GM21619 (cell line): ENCODE measurements at regions not wholly inside any gene's neighbourhood (a gene's known extent, or its start where the extent isn't known, plus 50 kb on each side); places are given as distances from the start of the nearest gene placed in this dataset.
"Not testable (repeated sequence)": the region's sequence is repeated elsewhere in the genome, so short reads cannot be mapped to it uniquely, and the experiment has no call there.

Experiments
- ATAC-seq: cut with Tn5 transposase; IDR thresholded peaks from one replicate; pipeline ENCODE4 v1.9.1; 2021; ENCODE audit not compliant: unreplicated experiment

- ATAC-seq, result peak; percentile 81
Measured at GRCh38 chr13:44300895-44301638, 72.6 kb upstream of the SERP2 start.

- ATAC-seq, result no peak
Measured at GRCh38 chr13:44301639-44302015, 72.0 kb upstream of the SERP2 start.

- ATAC-seq, result no peak
Measured at GRCh38 chr13:44302233-44302632, 71.4 kb upstream of the SERP2 start.

GRCh38 chr13:44302940-44303575 lies 70.6 kb upstream of the SERP2 start:
- ATAC-seq, result no peak

- no peak for ATAC-seq
Measured at GRCh38 chr13:44303681-44304432, 69.8 kb upstream of the SERP2 start.

- no peak for ATAC-seq
Measured at GRCh38 chr13:44304433-44304725, 69.2 kb upstream of the SERP2 start.

GRCh38 chr13:44305286-44305685 lies 68.3 kb upstream of the SERP2 start:
- no peak for ATAC-seq

GRCh38 chr13:44305917-44306370 lies 67.7 kb upstream of the SERP2 start:
- no peak for ATAC-seq

GRCh38 chr13:44306371-44307192 lies 67.0 kb upstream of the SERP2 start:
- ATAC-seq, result no peak

- no peak for ATAC-seq
Measured at GRCh38 chr13:44307255-44307654, 66.4 kb upstream of the SERP2 start.

GRCh38 chr13:44307844-44308243 lies 65.8 kb upstream of the SERP2 start:
- no peak for ATAC-seq

GRCh38 chr13:44308352-44308751 lies 65.3 kb upstream of the SERP2 start:
- no peak for ATAC-seq

- no peak for ATAC-seq
Measured at GRCh38 chr13:44309794-44310757, 63.5 kb upstream of the SERP2 start.

- no peak for ATAC-seq
Measured at GRCh38 chr13:44311011-44311780, 62.4 kb upstream of the SERP2 start.

- ATAC-seq, result no peak
Measured at GRCh38 chr13:44312131-44312530, 61.5 kb upstream of the SERP2 start.

- no peak for ATAC-seq
Measured at GRCh38 chr13:44312834-44313551, 60.6 kb upstream of the SERP2 start.

- no peak for ATAC-seq
Measured at GRCh38 chr13:44313674-44314073, 60.0 kb upstream of the SERP2 start.

- not testable (repeated sequence) for ATAC-seq
Measured at GRCh38 chr13:44314160-44314559, 59.5 kb upstream of the SERP2 start.

- ATAC-seq, result no peak
Measured at GRCh38 chr13:44317752-44318151, 55.9 kb upstream of the SERP2 start.
